K562 (cell line): ENCODE measurements at regions not wholly inside any gene's neighbourhood (a gene's known extent, or its start where the extent isn't known, plus 50 kb on each side); places are given as distances from the start of the nearest gene placed in this dataset.

ENCODE experiments used
- ATAC-seq: fragments of 200-7000 bp; cut with Tn5 transposase; 3 replicates; pipeline ENCODE4 v1.9.1; 2020; ENCODE audit warnings: moderate library complexity
- BruUV-seq: library from RNA; stranded (reverse); fragments of 400-500 nt; replicated peaks from 2 replicates; lab custom pipeline; 2021; lab: Mats Ljungman, UMichigan
- CTCF ChIA-PET: fragments of 300-600 bp; formaldehyde crosslinking; extraction: SDS; loops from one replicate; lab custom pipeline; 2021; ENCODE audit warnings: low intra/inter-chr PET ratio; lab: Yijun Ruan, JAX
- POLR2A ChIA-PET: fragments of 300-600, 350-650 bp; sonication (Branson Sonifier 250); formaldehyde crosslinking; extraction: SDS; loops from one replicate; lab custom pipeline; 2021; ENCODE audit warnings: antibody characterized with exemption, inconsistent platforms; lab: Yijun Ruan, JAX
- DNase-seq, 4 experiments: peaks; one replicate each; pipeline versions ENCODE4 v3.0.0 to v3.0.0-alpha.2; 2011 to 2018; ENCODE audit warnings: low spot score in 3 of 4, mixed read lengths in 3 of 4; ENCODE audit errors: extremely low read depth in 1 of 4
- FAIRE-seq: peaks from 2 replicates; lab custom pipeline; 2011; peaks lifted over from hg19 to GRCh38; lab: Jason Lieb, UNC
- H2AFZ ChIP-seq: 2 replicates; pipeline ENCODE4 v1.6.0; 2011; ENCODE audit warnings: low read depth, low read length, control low read depth, inconsistent platforms
- H3K27ac ChIP-seq: fragments of 200-600 bp; 3 replicates; pipeline ENCODE4 v1.8.0; 2011; ENCODE audit warnings: low read depth, mild to moderate bottlenecking, control low read depth, inconsistent platforms, low read length, moderate library complexity, mixed read lengths; ENCODE audit errors: extremely low read depth
- H3K27me3 ChIP-seq, 2 experiments: fragments of 300-600 bp in 1 of 2; 2 replicates in 1 of 2; 3 replicates in 1 of 2; pipeline versions ENCODE4 v1.6.0 to v1.8.0; 2011; ENCODE audit warnings: inconsistent platforms in 2 of 2, low read length in 2 of 2, mild to moderate bottlenecking in 1 of 2, mixed read lengths in 1 of 2, moderate library complexity in 1 of 2; ENCODE audit not compliant: control insufficient read depth in 2 of 2, insufficient read depth in 2 of 2
- H3K36me3 ChIP-seq: fragments of 300-600 bp; 3 replicates; pipeline ENCODE4 v1.8.0; 2011; ENCODE audit warnings: mild to moderate bottlenecking, low read length, inconsistent platforms; ENCODE audit not compliant: control insufficient read depth, insufficient read depth
- H3K4me1 ChIP-seq, 2 experiments: fragments of 200-600 bp in 1 of 2; replicated peaks in 1 of 2; 2 replicates in 1 of 2; 3 replicates in 1 of 2; pipeline versions ENCODE4 v1.5.1 to v1.8.0; 2011; ENCODE audit warnings: inconsistent platforms in 2 of 2, low read length in 2 of 2, mild to moderate bottlenecking in 1 of 2, mixed read lengths in 1 of 2, moderate library complexity in 1 of 2; ENCODE audit not compliant: control insufficient read depth in 2 of 2, insufficient read depth in 2 of 2
- H3K4me2 ChIP-seq: 2 replicates; pipeline ENCODE4 v1.6.1; 2011; ENCODE audit warnings: low read length, control low read depth, inconsistent platforms, mixed read lengths; ENCODE audit not compliant: insufficient read depth
- H3K4me3 ChIP-seq: fragments of 200-600 bp; sonication (generic), shearing (Covaris generic); 2 replicates; pipeline ENCODE4 v1.5.1; 2016; ENCODE audit warnings: control low read depth, inconsistent platforms
- H3K79me2 ChIP-seq: fragments of 200-600 bp; 3 replicates; pipeline ENCODE4 v1.8.0; 2011; ENCODE audit warnings: low read length, inconsistent platforms; ENCODE audit not compliant: control insufficient read depth, insufficient read depth
- H3K9ac ChIP-seq, 2 experiments: 2 replicates each; pipeline versions ENCODE4 v1.6.0 to v1.6.1; 2011; ENCODE audit warnings: low read depth in 2 of 2, low read length in 2 of 2, control low read depth in 1 of 2, inconsistent platforms in 1 of 2, mild to moderate bottlenecking in 1 of 2, mixed read lengths in 1 of 2; ENCODE audit not compliant: insufficient read depth in 1 of 2
- H3K9me1 ChIP-seq: one replicate; pipeline ENCODE4 v1.6.0; 2011; ENCODE audit warnings: inconsistent platforms, mild to moderate bottlenecking, low read length, moderate library complexity; ENCODE audit not compliant: control insufficient read depth, insufficient read depth
- H3K9me3 ChIP-seq: replicated peaks from 2 replicates; pipeline ENCODE4 v1.5.1; 2011; ENCODE audit warnings: low read depth, low read length, inconsistent platforms; ENCODE audit not compliant: control insufficient read depth, insufficient read depth
- H4K20me1 ChIP-seq: replicated peaks from 2 replicates; pipeline ENCODE4 v1.6.1; 2011; ENCODE audit warnings: low read length, inconsistent platforms, mixed read lengths; ENCODE audit not compliant: control insufficient read depth, insufficient read depth
- DIDO1 ChIP-seq: fragments of 450-650 bp; IDR thresholded peaks from 2 replicates; pipeline ENCODE4 v1.6.1; 2016; ENCODE audit warnings: low read depth, missing biosample characterization, missing genetic modification characterization
- EGR1 ChIP-seq: fragments of 450-650 bp; conservative IDR thresholded peaks from 2 replicates; pipeline ENCODE4 v1.6.1; 2017; ENCODE audit warnings: mild to moderate bottlenecking
- ERF ChIP-seq: fragments of 450-650 bp; formaldehyde crosslinking; IDR thresholded peaks from 2 replicates; pipeline ENCODE4 v1.4.0; 2020; ENCODE audit warnings: mild to moderate bottlenecking, mixed read lengths
- HEY1 ChIP-seq: fragments of 250-450 bp; sonication (Bioruptor Pico); IDR thresholded peaks from 2 replicates; pipeline ENCODE4 v1.5.0; 2020; ENCODE audit warnings: mild to moderate bottlenecking, moderate library complexity, borderline replicate concordance
- HMBOX1 ChIP-seq: sonication (generic); IDR thresholded peaks from 2 replicates; pipeline ENCODE4 v1.6.1; 2016
- NFE2L1 ChIP-seq: fragments of 450-650 bp; IDR thresholded peaks from 2 replicates; pipeline ENCODE4 v1.6.1; 2016; ENCODE audit warnings: missing genetic modification characterization, low read depth, mild to moderate bottlenecking, missing compliant biosample characterization, moderate library complexity, borderline replicate concordance
- NONO ChIP-seq, 2 experiments: fragments of 200-400 bp in 1 of 2; fragments of 450-650 bp in 1 of 2; formaldehyde crosslinking in 1 of 2; IDR thresholded peaks; 2 replicates each; pipeline ENCODE4 v1.6.1; 2017; ENCODE audit warnings: low read depth in 2 of 2, mild to moderate bottlenecking in 2 of 2, moderate library complexity in 2 of 2, low read length in 1 of 2
- SMAD2 ChIP-seq: fragments of 150-350 bp; IDR thresholded peaks from 2 replicates; pipeline ENCODE4 v1.6.1; 2014; ENCODE audit warnings: low read depth, mild to moderate bottlenecking, low read length
- STAT6 ChIP-seq: sonication (generic); formaldehyde crosslinking; IDR thresholded peaks from 2 replicates; pipeline ENCODE4 v1.8.1; 2023; ENCODE audit warnings: mild to moderate bottlenecking, missing genetic modification reagents
- ZNF263 ChIP-seq: sonication (generic); formaldehyde crosslinking; IDR thresholded peaks from 2 replicates; pipeline ENCODE4 v1.8.0; 2022; ENCODE audit warnings: mild to moderate bottlenecking, missing genetic modification reagents, borderline replicate concordance
- ZNF668 ChIP-seq: fragments of 250-450 bp; sonication (Bioruptor Pico); IDR thresholded peaks from 2 replicates; pipeline ENCODE4 v1.8.0; 2022; ENCODE audit warnings: mild to moderate bottlenecking, inconsistent platforms
- WGBS: fragments of 100-300 bp; shearing (Covaris generic); methylation state at CpG from one replicate; pipeline ENCODE4 v1.1.6; 2016; ENCODE audit warnings: low coverage, mixed read lengths; ENCODE audit not compliant: insufficient coverage; ENCODE audit errors: missing lambda C conversion rate; 5-methylcytosine and 5-hydroxymethylcytosine counted together
- in situ Hi-C: fragments of 300-500 bp; cut with MboI; formaldehyde crosslinking; loops from 4 replicates; pipeline ENCODE4 v1.15.0; 2018; ENCODE audit warnings: inconsistent platforms, mixed read lengths
- intact Hi-C: fragments of 100-400 bp; cut with micrococcal nuclease; formaldehyde crosslinking; loops from 2 replicates; pipeline ENCODE4 v1.14.2; 2022

- DNase-seq (no peak), FAIRE-seq (no peak), ATAC-seq (no peak)
- WGBS, result 4% methylated on average over 9 of the region's 10 CpGs
- BruUV-seq, result no TSS peak
- Histone ChIP-seq H3K4me1 (no peaks in the 10 kb centered on the region; a peak in 1 of 5 replicates), H3K4me3 (no peak overlapping the region), H3K9me1 (no peaks in the 10 kb centered on the region), H3K79me2 (no peaks in the 10 kb centered on the region), H3K4me2 (no peak overlapping the region), H3K9ac (no peak overlapping the region), H3K36me3 (no peaks in the 10 kb centered on the region), H3K27me3 (peaks cover 8 to 42% of the 10 kb centered on the region in 2 experiments; a peak in 4 of 5 replicates), H2AFZ (no peak overlapping the region), H4K20me1 (no peaks in the 10 kb centered on the region; the same call in 1 of the 2 replicates), H3K27ac (no peak overlapping the region), H3K9me3 (no peaks in the 10 kb centered on the region)
- intact Hi-C loops, result no loop called here
- POLR2A ChIA-PET, result no interaction called here
- in situ Hi-C loops, result no loop called here
- CTCF ChIA-PET, result no interaction called here
- TF ChIP-seq EGR1 (0 out of 2 replicates have a peak, but pooled peaks have one; percentile 19), NONO (IDR thresholded peaks at IDR 0.05; ENCODE audit: low read depth in 2 of 2, low read length in 1 of 2) (no peak), ZNF263 (CRISPR knock-in tag) (peak; percentile 92)
Measured at GRCh38 chr12:111256629-111257434, 112.1 kb downstream of the PHETA1 start.

- WGBS, result 2% methylated on average over 7 of the region's 7 CpGs
- H3K4me1 ChIP-seq, result no peaks in the 10 kb centered on the region; a peak in 1 of 5 replicates
- no peak overlapping the region for H2AFZ ChIP-seq
- no peaks in the 10 kb centered on the region; the same call in 1 of the 2 replicates for H4K20me1 ChIP-seq
- H3K79me2 ChIP-seq, result no peaks in the 10 kb centered on the region
- H3K9ac ChIP-seq, result no peak overlapping the region
- ChIA-PET POLR2A (interaction anchor here (0.6 kb wide), 1 partner anchor 23 kb away, joined by 5 read pairs; no protein-coding TSS in a partner anchor), CTCF (no interaction called here)
- H3K27ac ChIP-seq, result no peak overlapping the region
- intact Hi-C loops, result no loop called here
- H3K27me3 ChIP-seq, result peaks cover 14 to 44% of the 10 kb centered on the region in 2 experiments
- no peak for FAIRE-seq
- BruUV-seq, result no TSS peak
- no peaks in the 10 kb centered on the region for H3K36me3 ChIP-seq
- no peak overlapping the region for H3K4me2 ChIP-seq
- ATAC-seq, result no peak
- in situ Hi-C loops, result no loop called here
- H3K4me3 ChIP-seq, result no peak overlapping the region
- DNase-seq, result no peak
- no peaks in the 10 kb centered on the region for H3K9me3 ChIP-seq
- H3K9me1 ChIP-seq, result no peaks in the 10 kb centered on the region
- no peak for TF ChIP-seq NFE2L1 (tag)
- TF ChIP-seq HMBOX1, result no peak
- no peak for TF ChIP-seq SMAD2
- TF ChIP-seq ZNF668 (CRISPR knock-in tag), result no peak
- TF ChIP-seq DIDO1 (tag), result no peak
- no peak for TF ChIP-seq STAT6 (CRISPR knock-in tag)
- no peak for TF ChIP-seq HEY1 (CRISPR knock-in tag)
- no peak for TF ChIP-seq ERF
Measured at GRCh38 chr12:111255261-111255660, 113.6 kb downstream of the PHETA1 start.
